HG03520 (cell line): ENCODE measurements at regions not wholly inside any gene's neighbourhood (a gene's known extent, or its start where the extent isn't known, plus 50 kb on each side); places are given as distances from the start of the nearest gene placed in this dataset.

Source experiments
- ATAC-seq: cut with Tn5 transposase; IDR thresholded peaks from one replicate; pipeline ENCODE4 v1.9.1; 2021; ENCODE audit warnings: mild to moderate bottlenecking, moderate library complexity; ENCODE audit not compliant: unreplicated experiment

- ATAC-seq: no peak
These were observed 796.5 kb upstream of the LRRC4C start for GRCh38 chr11:42255906-42256305.

GRCh38 chr11:42257534-42257933 is 798.1 kb upstream of the LRRC4C start:
- ATAC-seq: no peak

- ATAC-seq: no peak
These were observed 805.6 kb upstream of the LRRC4C start for GRCh38 chr11:42265072-42265471.

- no peak for ATAC-seq
These were observed 811.9 kb upstream of the LRRC4C start for GRCh38 chr11:42271306-42271705.

- ATAC-seq: no peak
These were observed 814.5 kb upstream of the LRRC4C start for GRCh38 chr11:42273977-42274376.

GRCh38 chr11:42296910-42297309 is 837.5 kb upstream of the LRRC4C start:
- no peak for ATAC-seq

GRCh38 chr11:42299780-42300179 is 840.3 kb upstream of the LRRC4C start:
- ATAC-seq: no peak

- no peak for ATAC-seq
These were observed 842.3 kb upstream of the LRRC4C start for GRCh38 chr11:42301777-42302176.

GRCh38 chr11:42311514-42311913 is 852.1 kb upstream of the LRRC4C start:
- ATAC-seq: no peak

- ATAC-seq: no peak
These were observed 852.5 kb upstream of the LRRC4C start for GRCh38 chr11:42311944-42312343.

GRCh38 chr11:42315267-42315666 is 855.8 kb upstream of the LRRC4C start:
- ATAC-seq: no peak

GRCh38 chr11:42315846-42316245 is 856.4 kb upstream of the LRRC4C start:
- no peak for ATAC-seq

- ATAC-seq: no peak
These were observed 860.5 kb upstream of the LRRC4C start for GRCh38 chr11:42319921-42320320.

GRCh38 chr11:42329929-42330565 is 870.6 kb upstream of the LRRC4C start:
- no peak for ATAC-seq

- ATAC-seq: no peak
These were observed 878.5 kb upstream of the LRRC4C start for GRCh38 chr11:42337786-42338455.

GRCh38 chr11:42344204-42344792 is 884.8 kb upstream of the LRRC4C start:
- no peak for ATAC-seq

- ATAC-seq: no peak
These were observed 886.5 kb upstream of the LRRC4C start for GRCh38 chr11:42345933-42346332.

GRCh38 chr11:42363701-42364100 is 904.2 kb upstream of the LRRC4C start:
- ATAC-seq: no peak

GRCh38 chr11:42390116-42390515 is 921.7 kb upstream of the API5 start:
- ATAC-seq: no peak

GRCh38 chr11:42397483-42397882 is 914.3 kb upstream of the API5 start:
- ATAC-seq: no peak

GRCh38 chr11:42407341-42407740 is 904.5 kb upstream of the API5 start:
- ATAC-seq: no peak

- no peak for ATAC-seq
These were observed 901.4 kb upstream of the API5 start for GRCh38 chr11:42410251-42410955.
